HG03175 (cell line): ENCODE measurements at regions not wholly inside any gene's neighbourhood (a gene's known extent, or its start where the extent isn't known, plus 50 kb on each side); places are given as distances from the start of the nearest gene placed in this dataset.

Experiments
- ATAC-seq: cut with Tn5 transposase; IDR thresholded peaks from one replicate; pipeline ENCODE4 v1.9.1; 2021; ENCODE audit warnings: mild to moderate bottlenecking, moderate library complexity; ENCODE audit not compliant: unreplicated experiment

DNA sequence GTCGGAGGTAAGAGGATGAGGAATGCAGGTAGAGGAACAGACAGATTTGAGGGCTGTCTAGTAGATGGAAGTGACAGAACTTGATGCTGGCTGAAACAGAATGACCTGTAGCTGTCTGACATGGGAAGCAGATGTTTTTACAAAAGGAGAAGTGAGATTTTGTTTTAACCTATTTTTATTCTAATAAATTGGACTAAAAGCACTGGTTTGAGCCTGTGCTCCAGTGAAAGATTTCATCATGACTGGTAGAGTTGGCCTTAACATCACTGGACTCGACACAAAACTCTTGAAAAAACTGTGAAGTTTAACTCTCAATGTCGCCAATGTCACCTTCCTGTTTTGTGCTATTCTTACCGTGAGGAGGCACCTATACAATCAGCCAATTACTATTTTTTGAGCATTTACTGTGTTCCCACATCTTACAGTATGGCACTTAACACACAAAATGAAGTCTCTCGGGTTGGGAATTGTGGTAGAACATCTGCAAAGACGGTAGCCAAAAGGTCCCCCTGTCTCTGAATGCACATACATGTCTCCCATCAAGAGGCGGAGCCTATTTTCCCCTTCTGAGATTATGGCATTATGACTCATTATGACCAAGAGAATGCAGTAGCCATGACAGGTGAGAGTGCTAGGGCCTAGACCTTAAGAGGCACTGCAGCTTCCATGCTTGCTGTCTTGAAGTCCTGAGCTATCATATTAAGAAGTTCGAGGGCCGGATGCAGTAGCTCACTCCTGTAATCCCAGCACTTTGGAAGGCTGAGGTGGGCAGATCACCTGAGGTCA, 93.2 kb downstream of the FOXF2 start:
- peak; percentile 69 for ATAC-seq

DNA sequence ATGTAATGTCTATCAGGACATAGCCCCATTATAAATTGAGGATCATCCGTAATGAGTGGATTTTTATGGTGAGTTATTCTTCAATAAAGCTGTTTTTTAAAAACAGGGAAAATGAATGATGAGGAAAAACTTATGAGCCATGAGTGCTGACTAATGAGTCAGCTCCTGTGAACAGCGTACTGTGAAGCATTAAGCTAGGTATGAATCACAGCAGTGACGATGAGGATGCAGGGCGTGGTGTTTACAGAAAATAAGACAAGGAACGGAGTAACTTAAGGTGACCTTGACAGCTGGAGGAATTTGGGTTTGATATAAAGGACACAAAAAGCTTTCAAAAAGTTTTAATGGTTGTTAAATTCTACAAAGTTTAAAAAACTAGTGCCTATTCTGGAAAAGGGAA, 96.3 kb downstream of the FOXF2 start:
- ATAC-seq = no peak

DNA sequence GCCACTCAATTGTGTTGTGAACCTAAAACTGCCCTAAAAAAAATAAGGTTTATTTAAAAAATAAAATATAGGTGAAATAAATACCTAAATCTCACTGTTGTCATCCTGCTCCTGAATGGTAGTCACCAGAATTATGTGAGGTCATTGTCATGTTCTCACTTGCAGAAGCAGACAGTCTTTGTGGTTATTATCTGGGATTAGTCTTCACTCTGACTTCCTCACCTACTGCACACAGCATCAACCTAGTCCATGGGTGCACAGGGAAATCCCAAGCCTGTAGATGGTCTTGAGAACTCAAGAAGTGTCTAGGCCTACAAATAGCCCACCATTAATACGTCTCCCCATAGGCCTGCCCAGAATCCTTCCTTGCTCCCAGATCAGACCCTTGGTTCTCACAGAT, 97.0 kb downstream of the FOXF2 start:
- ATAC-seq = no peak

GRCh38 chr6:1487239-1487638, 97.9 kb downstream of the FOXF2 start:
- ATAC-seq = no peak

DNA sequence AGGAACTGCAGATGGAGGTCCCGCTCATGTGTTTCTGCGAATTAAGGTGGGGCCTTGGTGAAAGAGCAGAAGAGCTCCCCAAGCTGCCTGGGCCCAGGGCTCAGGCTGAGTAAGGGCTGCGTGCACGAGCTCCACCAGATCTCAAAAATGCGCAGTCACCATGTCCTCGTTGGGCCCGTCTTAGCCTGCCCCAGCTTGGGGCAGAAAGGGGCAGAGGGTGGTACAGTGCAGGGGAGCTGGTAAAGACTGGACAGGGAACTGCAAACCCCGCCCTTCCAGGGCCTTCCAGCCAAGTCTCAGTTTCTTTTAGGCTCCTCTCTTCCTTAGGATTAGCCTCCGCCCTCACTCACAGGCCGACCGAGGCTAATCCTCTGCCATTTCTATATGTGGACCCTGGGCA, 101.6 kb downstream of the FOXF2 start:
- no peak for ATAC-seq

DNA sequence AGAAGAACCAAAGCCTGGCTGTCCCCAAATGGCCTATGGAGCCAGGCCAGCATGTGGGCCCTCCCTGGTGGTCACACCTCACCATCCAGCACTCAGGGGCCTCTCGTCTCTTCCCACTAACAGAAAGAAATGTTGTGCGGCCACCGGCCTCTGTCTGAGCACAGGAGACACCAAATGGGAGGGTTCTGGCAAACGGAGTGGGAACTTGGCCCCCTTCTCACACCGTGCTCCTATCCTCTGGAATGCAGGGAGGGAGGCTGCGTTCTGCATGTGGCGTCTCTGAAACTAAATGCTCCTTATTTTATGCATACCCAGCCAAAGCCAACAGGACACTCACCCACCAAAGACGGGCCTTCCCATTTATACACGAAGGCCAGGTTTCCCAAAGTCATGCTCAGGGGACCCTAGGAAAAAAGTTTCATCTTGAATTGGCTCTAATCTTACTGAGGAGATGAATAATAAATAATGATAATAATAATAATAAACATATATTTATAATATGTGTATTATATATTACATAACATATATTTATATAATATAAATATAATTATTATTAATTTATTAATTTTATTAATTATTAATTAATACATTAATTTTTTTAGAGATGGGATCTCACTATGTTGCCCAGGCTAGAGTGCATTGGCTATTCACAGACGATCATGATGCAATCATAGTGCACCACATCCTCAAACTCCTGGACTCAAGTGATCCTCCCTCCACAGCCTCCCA, 102.4 kb downstream of the FOXF2 start:
- ATAC-seq = no peak

- no peak for ATAC-seq
Observed at GRCh38 chr6:1494671-1495070, 105.3 kb downstream of the FOXF2 start.

- ATAC-seq = no peak
Observed at GRCh38 chr6:1495344-1495743, 106.0 kb downstream of the FOXF2 start.

DNA sequence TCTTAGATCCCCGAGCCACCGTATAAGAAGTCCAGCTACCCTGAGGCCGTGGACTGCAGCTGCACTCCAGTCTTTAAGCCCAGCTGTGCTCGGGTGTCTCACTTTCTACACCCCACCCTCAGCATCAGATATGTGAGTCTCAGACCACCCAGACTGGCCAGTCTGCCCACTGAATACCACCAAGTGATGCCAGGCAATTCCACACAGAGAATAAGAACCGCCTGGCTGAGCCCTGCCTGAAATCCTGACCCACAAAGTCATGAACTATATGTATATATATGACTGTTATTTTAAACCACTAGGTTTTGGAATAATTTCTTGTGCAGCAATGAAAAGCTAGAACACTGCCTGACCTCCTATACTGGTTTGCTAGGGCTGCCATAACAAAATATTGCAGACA, 106.7 kb downstream of the FOXF2 start:
- no peak for ATAC-seq

GRCh38 chr6:1496836-1497760, 107.7 kb downstream of the FOXF2 start:
- ATAC-seq = no peak

- no peak for ATAC-seq
Observed at GRCh38 chr6:1497761-1498105, 108.4 kb downstream of the FOXF2 start.

DNA sequence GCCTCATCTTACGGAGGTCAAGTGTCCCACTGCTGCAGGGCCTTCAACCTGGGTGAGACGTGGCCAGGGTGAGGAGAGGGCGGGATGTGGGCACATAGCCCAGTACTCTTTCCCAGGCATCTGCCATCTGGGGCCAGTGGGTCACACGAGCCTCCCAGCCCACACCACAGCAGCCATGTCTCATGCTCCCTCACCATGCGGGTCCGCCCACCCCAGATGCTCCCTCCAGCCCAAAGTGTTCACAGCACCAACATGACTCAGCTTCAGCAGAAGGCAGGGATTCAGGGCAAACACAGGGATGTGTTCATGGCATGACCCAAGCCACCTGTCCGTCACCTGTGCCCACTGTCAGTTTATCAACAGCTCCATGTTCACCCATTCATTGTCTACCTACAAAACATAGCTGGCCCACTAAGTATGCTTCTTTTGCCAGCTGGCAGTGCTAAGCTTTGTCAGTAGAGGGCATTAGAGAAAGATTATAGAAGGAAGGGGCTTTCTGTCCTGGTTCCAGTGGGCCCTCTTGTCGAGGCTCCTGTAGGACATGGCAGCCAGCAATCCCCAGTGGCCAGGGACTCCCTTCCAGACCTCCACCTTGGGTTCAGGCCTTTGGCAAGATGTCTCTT, 109.2 kb downstream of the FOXF2 start:
- ATAC-seq = no peak

DNA sequence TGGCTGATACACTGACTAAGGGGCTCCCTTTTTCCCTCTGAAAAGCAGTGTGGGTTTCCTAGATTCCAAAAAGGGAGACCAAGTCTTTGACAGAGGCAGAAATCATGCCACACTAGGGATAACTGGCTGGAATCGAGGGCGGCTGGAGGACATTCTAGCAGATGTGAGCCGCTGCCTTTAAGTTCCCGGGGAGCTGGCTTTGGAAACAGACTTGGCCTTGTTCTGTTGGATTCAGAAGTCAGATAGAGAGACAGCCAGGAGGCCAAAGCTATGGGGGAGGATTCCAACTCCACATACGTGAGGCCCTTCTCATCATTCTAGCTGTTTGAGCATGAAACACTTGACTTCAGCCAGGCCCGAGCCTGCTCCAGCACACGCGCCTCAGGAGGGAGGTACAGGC, 109.9 kb upstream of the FOXC1 start:
- no peak for ATAC-seq

DNA sequence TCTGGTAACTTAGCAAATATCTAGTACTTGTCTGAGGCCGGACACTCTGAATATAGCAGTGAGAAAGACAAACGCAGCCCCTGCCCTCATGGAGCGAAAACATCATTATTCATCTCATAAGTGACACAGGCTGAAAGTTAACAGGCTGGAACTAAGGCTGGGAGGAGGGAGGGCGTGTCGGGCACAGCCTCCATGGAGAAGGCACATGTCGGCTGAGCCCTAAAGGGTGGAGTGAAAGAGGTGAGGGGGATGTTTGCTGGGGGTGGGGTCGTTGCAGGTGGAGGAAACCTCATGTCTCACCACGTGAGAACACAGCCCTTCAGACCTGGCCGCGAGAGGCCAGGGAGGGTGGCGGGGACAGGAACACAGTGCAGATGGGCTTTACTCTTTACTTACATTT, 108.8 kb upstream of the FOXC1 start:
- no peak for ATAC-seq

- ATAC-seq = no peak
Observed at GRCh38 chr6:1502041-1502440, 107.7 kb upstream of the FOXC1 start.

DNA sequence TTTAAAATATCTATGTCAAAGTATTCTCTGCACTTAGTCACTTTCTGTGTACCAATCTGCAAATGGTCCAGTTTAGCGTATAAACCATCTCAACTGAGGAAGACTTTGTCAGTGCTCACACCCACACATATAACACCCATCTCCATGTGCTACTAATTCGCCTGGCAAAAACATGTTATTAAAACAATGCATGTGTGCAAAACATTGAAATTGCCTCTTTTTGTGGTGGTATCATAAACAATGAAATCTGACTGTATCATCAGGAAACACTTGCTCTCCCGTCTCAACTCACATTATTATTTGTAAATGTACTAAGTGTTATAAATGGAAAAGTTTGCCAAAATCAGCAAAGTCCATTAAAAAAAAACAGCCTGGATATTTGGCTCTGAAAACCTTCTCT, 105.9 kb upstream of the FOXC1 start:
- no peak for ATAC-seq

DNA sequence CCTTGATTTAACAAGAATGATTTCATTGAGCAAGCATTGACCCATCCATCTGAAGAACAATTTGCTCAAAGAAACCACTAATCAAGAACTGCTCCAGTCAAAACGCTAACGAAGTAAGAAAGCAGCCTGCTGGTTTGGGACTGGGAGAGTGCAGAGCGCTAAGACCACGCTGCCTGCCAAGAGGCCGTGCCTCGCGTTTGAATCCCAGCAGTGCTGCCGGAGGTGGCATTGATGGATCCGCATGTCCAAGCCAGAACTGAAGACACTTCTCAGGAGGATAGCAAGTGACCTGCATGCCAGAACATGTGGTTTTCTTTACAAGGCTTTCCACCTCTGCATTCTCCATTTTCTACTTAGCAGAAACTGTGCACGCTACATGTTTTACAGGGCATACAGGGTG, 105.2 kb upstream of the FOXC1 start:
- no peak for ATAC-seq

DNA sequence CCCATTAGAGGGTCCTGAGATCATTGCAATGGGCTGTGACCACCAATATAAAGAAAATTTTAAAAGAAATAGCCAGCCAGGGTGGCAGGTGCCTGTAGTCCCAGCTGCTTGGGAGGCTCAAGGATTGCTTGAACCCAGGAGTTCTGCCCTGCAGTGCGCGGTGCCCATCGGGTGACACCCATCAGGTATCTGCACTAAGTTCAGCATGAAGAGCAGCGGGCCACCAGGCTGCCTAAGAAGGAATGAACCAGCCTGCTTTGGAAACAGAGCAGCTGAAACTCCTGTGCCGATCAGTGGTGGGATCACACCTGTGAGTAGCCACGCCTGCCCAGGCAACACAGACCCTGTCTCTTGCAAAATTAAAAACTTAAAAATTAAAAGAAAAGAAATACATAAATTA, 102.5 kb upstream of the FOXC1 start:
- ATAC-seq = no peak

- ATAC-seq = no peak
Observed at GRCh38 chr6:1509241-1509640, 100.5 kb upstream of the FOXC1 start.

- ATAC-seq = no peak
Observed at GRCh38 chr6:1510239-1510638, 99.5 kb upstream of the FOXC1 start.

DNA sequence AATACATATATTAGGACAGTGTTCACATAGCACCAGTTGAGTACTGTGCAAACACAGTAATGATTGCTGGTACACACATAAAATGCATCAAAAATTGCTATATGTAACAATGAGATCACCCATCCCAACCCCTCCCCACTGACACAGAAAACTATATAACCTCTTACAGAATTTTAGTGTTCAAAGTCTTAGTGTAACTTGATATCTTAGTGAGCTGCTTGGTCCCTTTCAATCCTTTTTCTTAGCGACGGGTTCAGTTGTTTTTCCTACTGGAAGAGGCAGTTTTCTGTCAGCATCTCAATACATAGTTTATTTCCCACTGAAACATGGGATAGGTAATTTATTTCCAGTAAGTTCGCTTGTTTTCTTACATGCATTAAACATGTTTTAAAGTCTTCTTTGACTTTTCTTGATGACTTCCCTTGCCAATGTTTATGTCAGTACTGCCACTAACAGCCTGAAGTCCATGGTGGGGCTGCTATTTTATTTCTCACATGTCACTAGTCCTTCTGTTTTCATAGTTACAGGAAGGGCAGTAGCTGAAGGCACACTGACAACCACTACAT, 96.4 kb upstream of the FOXC1 start:
- no peak for ATAC-seq
